GM20000 (cell line): ENCODE measurements at regions not wholly inside any gene's neighbourhood (a gene's known extent, or its start where the extent isn't known, plus 50 kb on each side); places are given as distances from the start of the nearest gene placed in this dataset.

ENCODE experiments used
- DNase-seq: peaks from one replicate; pipeline ENCODE4 v3.0.0; 2012; ENCODE audit warnings: low spot score
- CTCF ChIP-seq: IDR thresholded peaks from 2 replicates; pipeline ENCODE4 v1.5.1; 2012; ENCODE audit warnings: mild to moderate bottlenecking, control low read depth; ENCODE audit errors: extremely low read depth, missing control alignments

GRCh38 chr6:40340957-40341356 lies 246.2 kb downstream of the LRFN2 start:
- TF ChIP-seq CTCF, result no peak
- DNase-seq, result no peak

- TF ChIP-seq CTCF, result no peak
Observed at GRCh38 chr6:40340196-40340595, 247.0 kb downstream of the LRFN2 start.

GRCh38 chr6:40338306-40338705 lies 248.9 kb downstream of the LRFN2 start:
- no peak for TF ChIP-seq CTCF
- DNase-seq, result no peak

More at GRCh38 chr6:40340196-40340595, 247.0 kb downstream of the LRFN2 start:
- no peak for DNase-seq

GRCh38 chr6:40336940-40337760 lies 250.0 kb downstream of the LRFN2 start:
- DNase-seq, result no peak
- no peak for TF ChIP-seq CTCF

- no peak for DNase-seq
- no peak for TF ChIP-seq CTCF
Observed at GRCh38 chr6:40336296-40336695, 250.9 kb downstream of the LRFN2 start.

GRCh38 chr6:40334496-40335270 lies 252.5 kb downstream of the LRFN2 start:
- TF ChIP-seq CTCF, result no peak
- no peak for DNase-seq

- DNase-seq, result no peak
- TF ChIP-seq CTCF, result no peak
Observed at GRCh38 chr6:40331545-40331944, 255.6 kb downstream of the LRFN2 start.
